ENCODE measurements at regions not wholly inside any gene's neighbourhood (a gene's known extent, or its start where the extent isn't known, plus 50 kb on each side); places are given as distances from the start of the nearest gene placed in this dataset.
"Not testable (repeated sequence)": the region's sequence is repeated elsewhere in the genome, so short reads cannot be mapped to it uniquely, and the experiment has no call there.

GRCh38 chr1:4063516-4063915, 163.4 kb upstream of the C1orf174 start:
- H3K27ac Mint-ChIP-seq = no peak overlapping the region
- ATAC-seq (no peak), DNase-seq (ENCODE audit: low spot score in 2 of 2) (no peak)
- H3K36me3 Mint-ChIP-seq = no peaks in the 10 kb centered on the region
- H3K9me3 Mint-ChIP-seq = no peaks in the 10 kb centered on the region

DNA sequence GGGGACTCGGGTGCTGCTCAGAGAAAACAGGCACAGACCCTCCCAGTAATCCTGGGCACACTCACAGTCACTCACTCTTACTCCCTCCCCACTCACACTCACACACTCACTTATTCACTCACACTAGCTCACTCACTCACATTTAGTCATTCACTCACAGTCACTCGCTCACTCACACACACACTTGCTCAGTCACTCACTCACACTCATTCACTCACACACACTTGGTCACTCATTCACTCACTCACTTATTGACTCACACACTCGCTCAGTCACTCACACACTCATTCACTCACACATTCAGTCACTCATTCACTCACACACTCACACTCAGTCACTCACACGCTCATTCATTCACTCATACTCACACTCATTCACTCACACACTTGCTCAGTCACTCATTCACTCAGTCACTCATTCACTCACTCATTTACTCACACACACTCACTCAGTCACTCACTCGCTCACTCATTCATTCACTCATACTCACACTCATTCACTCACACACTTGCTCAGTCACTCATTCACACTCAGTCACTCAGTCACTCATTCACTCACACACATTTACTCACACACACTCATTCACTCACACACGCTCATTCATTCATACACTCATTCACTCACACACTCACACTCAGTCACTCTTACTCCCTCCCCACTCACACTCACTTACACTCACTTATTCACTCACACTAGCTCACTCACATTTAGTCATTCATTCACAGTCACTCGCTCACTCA, 164.2 kb upstream of the C1orf174 start:
- Mint-ChIP-seq H3K36me3 (no peaks in the 10 kb centered on the region), H3K27ac (no peak overlapping the region), H3K9me3 (no peaks in the 10 kb centered on the region)
- no peak for DNase-seq (ENCODE audit: low spot score in 2 of 2)
- ATAC-seq = no peak

GRCh38 chr1:4066860-4067599, 167.0 kb upstream of the C1orf174 start:
- no peaks in the 10 kb centered on the region for H3K9me3 Mint-ChIP-seq
- DNase-seq (ENCODE audit: low spot score in 2 of 2) = no peak
- no peak for ATAC-seq
- H3K27ac Mint-ChIP-seq = no peak overlapping the region
- H3K36me3 Mint-ChIP-seq = no peaks in the 10 kb centered on the region

DNA sequence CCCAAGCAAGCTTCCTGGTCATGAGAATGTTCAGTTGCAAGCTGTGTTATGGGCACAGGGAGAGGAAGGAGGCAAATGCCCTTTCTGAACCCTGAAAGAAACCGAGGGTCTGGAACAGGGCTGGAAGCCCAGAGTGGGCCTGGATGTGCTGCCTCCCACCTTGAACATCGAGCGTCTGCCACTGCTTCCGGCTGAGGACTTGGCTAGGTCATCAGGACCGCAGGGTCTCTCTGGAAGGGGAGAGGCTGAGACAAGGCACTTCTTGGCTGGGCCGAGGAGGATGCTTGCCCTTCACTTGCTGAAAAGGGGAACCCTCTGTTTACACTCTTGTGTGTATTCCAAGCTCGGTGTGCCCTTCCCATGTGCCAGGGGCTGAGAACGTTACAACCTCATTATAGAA, 168.0 kb upstream of the C1orf174 start:
- Mint-ChIP-seq H3K9me3 (no peaks in the 10 kb centered on the region), H3K27ac (no peak overlapping the region), H3K36me3 (no peaks in the 10 kb centered on the region)
- DNase-seq (ENCODE audit: low spot score in 2 of 2) = no peak
- ATAC-seq = no peak

- DNase-seq (ENCODE audit: low spot score in 2 of 2) (no peak), ATAC-seq (no peak)
- H3K9me3 Mint-ChIP-seq = no peaks in the 10 kb centered on the region
- H3K36me3 Mint-ChIP-seq = no peaks in the 10 kb centered on the region
- H3K27ac Mint-ChIP-seq = no peak overlapping the region
Measured at GRCh38 chr1:4071653-4072052, 171.6 kb upstream of the C1orf174 start.

- no peak overlapping the region for H3K27ac Mint-ChIP-seq
- no peaks in the 10 kb centered on the region for H3K36me3 Mint-ChIP-seq
- H3K9me3 Mint-ChIP-seq = no peaks in the 10 kb centered on the region
- DNase-seq (ENCODE audit: low spot score in 2 of 2) = no peak
- ATAC-seq = no peak
Measured at GRCh38 chr1:4072481-4073153, 172.5 kb upstream of the C1orf174 start.

- Mint-ChIP-seq H3K27ac (no peak overlapping the region), H3K36me3 (no peaks in the 10 kb centered on the region), H3K9me3 (peaks cover 3 to 4% of the 10 kb centered on the region in 2 donors)
- DNase-seq (ENCODE audit: low spot score in 2 of 2) (no peak), ATAC-seq (no peak)
Measured at GRCh38 chr1:4075436-4076225, 175.6 kb upstream of the C1orf174 start.

- H3K9me3 Mint-ChIP-seq = peaks cover 3 to 9% of the 10 kb centered on the region in 2 donors
- ATAC-seq = no peak
- DNase-seq (ENCODE audit: low spot score in 2 of 2) = no peak
- no peak overlapping the region for H3K27ac Mint-ChIP-seq
- no peaks in the 10 kb centered on the region for H3K36me3 Mint-ChIP-seq
Measured at GRCh38 chr1:4076346-4076745, 176.3 kb upstream of the C1orf174 start.

DNA sequence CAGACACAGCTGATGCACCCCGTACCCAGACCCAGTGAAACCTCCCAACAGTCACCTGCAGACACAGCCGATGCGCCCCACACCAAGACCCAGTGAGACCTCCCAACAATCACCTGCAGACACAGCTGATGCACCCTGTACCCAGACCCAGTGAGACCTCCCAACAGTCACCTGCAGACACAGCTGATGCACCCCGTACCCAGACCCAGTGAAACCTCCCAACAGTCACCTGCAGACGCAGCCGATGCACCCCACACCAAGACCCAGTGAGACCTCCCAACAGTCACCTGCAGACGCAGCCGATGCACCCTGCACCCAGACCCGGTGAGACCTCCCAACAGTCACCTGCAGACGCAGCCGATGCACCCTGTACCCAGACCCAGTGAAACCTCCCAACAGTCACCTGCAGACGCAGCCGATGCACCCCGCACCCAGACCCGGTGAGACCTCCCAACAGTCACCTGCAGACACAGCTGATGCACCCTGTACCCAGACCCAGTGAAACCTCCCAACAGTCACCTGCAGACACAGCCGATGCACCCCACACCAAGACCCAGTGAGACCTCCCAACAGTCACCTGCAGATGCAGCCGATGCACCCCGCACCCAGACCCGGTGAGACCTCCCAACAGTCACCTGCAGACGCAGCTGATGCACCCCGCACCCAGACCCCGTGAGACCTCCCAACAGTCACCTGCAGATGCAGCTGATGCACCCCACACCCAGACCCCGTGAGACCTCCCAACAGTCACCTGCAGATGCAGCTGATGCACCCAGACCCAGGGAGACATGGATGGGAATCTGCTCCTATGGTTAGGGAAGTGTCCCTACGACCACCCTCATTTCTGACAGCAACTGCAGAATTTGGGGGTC, 178.3 kb upstream of the C1orf174 start:
- not testable (repeated sequence) for H3K9me3 Mint-ChIP-seq; H3K36me3 Mint-ChIP-seq; DNase-seq (ENCODE audit: low spot score in 2 of 2); ATAC-seq; H3K27ac Mint-ChIP-seq

DNA sequence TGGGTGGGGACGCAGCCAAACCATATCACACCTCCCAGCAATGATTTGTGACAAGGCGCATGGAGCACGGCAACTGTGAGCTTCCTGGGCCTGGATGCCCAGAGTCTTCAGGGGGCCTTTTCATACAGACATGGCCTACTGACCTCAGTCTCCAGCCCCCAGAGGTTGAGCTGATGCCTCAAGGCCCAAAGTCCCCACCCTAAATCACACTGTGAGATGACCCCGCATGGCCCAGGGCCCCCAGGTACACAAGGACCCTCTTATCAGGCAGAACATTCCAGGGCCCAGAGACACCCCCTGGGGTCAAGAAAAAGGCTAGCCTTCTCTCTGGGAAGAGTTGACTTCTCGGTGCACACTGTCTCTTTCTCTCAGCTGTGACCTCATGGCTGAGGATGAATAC, 179.7 kb upstream of the C1orf174 start:
- no peak for ATAC-seq
- Mint-ChIP-seq H3K36me3 (no peaks in the 10 kb centered on the region), H3K9me3 (peaks cover 3 to 9% of the 10 kb centered on the region in 2 donors), H3K27ac (no peak overlapping the region)
- DNase-seq (ENCODE audit: low spot score in 2 of 2) = no peak

GRCh38 chr1:4081806-4082711, 182.0 kb upstream of the C1orf174 start:
- DNase-seq (ENCODE audit: low spot score in 2 of 2) = no peak
- ATAC-seq = no peak
- peaks cover 3 to 9% of the 10 kb centered on the region in 2 donors for H3K9me3 Mint-ChIP-seq
- no peaks in the 10 kb centered on the region for H3K36me3 Mint-ChIP-seq
- H3K27ac Mint-ChIP-seq = no peak overlapping the region

DNA sequence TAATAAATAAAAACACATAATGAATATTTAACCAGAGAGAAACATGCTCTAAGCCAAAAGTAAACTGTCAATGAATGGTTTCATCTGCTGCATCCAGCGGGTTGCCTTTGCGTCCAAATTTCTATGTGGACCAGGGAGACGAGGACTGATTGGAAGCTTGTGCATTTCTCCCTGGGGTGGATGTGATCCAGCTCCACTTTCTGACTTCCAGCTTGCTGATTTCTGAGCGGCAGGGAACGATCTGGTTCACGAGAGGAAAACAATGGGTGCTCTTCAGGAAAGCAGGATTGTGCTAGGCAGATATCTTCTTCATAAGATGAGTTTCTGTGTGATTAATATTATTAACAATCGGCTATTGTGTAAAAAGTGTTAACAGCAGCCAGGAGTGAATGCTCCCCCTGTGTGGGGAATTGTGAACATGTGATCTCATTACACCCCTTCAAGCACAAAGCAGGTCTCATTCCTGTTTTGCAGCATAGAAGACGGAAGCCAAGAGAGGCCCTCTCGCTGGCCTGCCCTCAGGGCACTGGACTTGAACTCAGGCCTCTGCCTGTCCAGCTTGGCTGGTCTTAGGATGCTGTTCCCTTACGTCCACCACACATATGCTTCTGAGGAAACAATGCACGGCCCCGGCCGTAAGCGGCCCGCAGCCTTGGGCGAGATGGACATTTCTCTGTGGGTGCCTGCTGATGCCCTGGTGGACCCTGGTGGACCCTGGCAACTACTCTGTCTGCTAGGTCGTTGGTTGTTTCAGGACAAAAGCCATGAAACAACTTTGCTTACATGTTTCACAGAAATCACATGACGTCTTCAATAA, 183.4 kb upstream of the C1orf174 start:
- Mint-ChIP-seq H3K27ac (no peak overlapping the region), H3K36me3 (no peaks in the 10 kb centered on the region), H3K9me3 (peaks cover 3 to 9% of the 10 kb centered on the region in 2 donors)
- no peak for ATAC-seq
- DNase-seq (ENCODE audit: low spot score in 2 of 2) = no peak

GRCh38 chr1:4084048-4084431, 184.0 kb upstream of the C1orf174 start:
- Mint-ChIP-seq H3K9me3 (peaks cover 3 to 9% of the 10 kb centered on the region in 2 donors), H3K27ac (no peak overlapping the region), H3K36me3 (no peaks in the 10 kb centered on the region)
- no peak for DNase-seq (ENCODE audit: low spot score in 2 of 2)
- no peak for ATAC-seq

GRCh38 chr1:4084446-4084845, 184.4 kb upstream of the C1orf174 start:
- Mint-ChIP-seq H3K9me3 (peaks cover under 1 to 9% of the 10 kb centered on the region in 2 donors), H3K36me3 (no peaks in the 10 kb centered on the region), H3K27ac (no peak overlapping the region)
- ATAC-seq = no peak
- no peak for DNase-seq (ENCODE audit: low spot score in 2 of 2)
